ENCODE measurements at regions not wholly inside any gene's neighbourhood (a gene's known extent, or its start where the extent isn't known, plus 50 kb on each side); places are given as distances from the start of the nearest gene placed in this dataset.
"Not testable (repeated sequence)": the region's sequence is repeated elsewhere in the genome, so short reads cannot be mapped to it uniquely, and the experiment has no call there.

DNA sequence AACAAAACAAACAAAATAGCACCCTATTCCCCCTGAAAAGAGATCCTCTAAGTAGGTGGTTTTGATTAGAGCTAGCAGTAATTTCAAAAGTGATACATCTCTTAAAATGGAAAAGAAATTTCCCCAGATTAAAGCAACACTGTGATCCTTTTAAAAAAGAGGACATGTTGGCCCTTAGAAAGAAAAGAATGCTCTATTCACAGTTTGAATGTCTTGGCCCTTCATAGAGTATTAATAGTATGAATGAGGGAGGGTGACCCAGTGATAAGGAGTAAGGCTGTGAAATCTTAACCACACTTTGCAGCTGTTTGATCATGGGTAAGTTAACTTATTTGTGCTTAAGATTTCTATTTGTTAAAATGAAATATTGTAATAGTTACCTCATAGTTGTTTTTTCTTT lies 467.7 kb upstream of the MEF2C start:
- no peak overlapping the region for H3K4me3 Mint-ChIP-seq (ENCODE audit: low read depth)
- H3K4me1 Mint-ChIP-seq (ENCODE audit: low read depth) = peaks cover 9% of the 10 kb centered on the region
- no peaks in the 10 kb centered on the region for H3K27me3 Mint-ChIP-seq (ENCODE audit: low read depth)
- H3K9me3 Mint-ChIP-seq = no peaks in the 10 kb centered on the region
- intact Hi-C loops (cut with micrococcal nuclease) = no loop called here
- H3K27ac Mint-ChIP-seq = no peak overlapping the region
- DNase-seq (ENCODE audit: low spot score) = no peak
- H3K36me3 Mint-ChIP-seq (ENCODE audit: low read depth) = no peaks in the 10 kb centered on the region

DNA sequence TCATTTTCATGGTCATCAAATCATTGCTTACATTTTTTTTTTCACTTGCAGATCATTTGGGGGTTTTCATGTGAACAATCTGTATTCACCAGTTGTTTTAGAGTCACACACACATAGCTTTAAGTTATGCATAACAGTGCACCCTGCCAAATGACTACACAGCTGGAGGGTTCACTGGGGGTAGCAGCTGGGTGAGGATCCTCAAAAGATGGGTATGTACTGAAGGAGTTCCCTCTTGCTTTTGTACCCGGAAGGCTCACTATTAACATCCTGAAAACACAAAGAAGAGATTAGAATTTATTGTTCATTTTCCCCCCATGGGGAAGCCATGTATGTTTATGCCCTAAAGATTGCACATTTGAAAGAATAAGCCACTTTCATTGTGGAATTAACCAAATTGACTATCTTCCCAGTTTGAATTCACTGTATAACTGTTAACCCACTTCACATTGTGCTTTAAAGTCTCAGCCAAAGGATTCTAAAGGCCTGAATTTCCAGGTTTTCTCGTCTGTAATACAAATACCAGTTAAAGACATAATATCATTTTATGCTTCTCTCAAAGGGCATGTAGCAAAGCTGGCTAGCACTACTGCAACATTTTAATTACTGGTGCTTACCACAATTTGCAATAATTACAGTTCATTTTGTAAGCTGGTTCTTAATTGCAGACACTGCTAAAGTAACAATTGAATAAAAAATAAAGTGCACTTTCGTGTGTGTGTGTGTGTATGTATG lies 466.4 kb upstream of the MEF2C start:
- Mint-ChIP-seq H3K9me3 (no peaks in the 10 kb centered on the region), H3K4me1 (ENCODE audit: low read depth) (peaks cover 9% of the 10 kb centered on the region), H3K27me3 (ENCODE audit: low read depth) (no peaks in the 10 kb centered on the region), H3K27ac (no peak overlapping the region), H3K36me3 (ENCODE audit: low read depth) (no peaks in the 10 kb centered on the region), H3K4me3 (ENCODE audit: low read depth) (no peak overlapping the region)
- intact Hi-C loops (cut with micrococcal nuclease) = no loop called here
- DNase-seq (ENCODE audit: low spot score) = no peak

DNA sequence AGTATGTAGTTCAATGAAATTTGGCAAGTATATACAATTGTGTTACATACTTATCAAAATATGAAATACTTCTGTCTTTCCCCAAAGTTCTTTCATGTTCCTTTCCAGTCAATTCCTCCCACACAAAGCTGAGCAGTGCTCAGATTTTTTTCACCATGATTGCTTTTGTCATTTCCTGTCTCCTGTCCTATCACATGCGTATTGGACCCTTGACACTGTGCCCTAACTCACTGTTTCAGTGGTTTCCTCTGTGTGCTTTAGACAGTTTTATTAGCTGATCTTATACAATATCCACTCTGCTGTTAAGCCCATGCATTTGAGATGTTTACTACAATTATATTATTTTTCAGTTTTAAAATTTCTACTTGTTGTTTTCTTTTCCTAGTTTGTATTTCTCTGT lies 463.6 kb upstream of the MEF2C start:
- Mint-ChIP-seq H3K4me3 (ENCODE audit: low read depth) (no peak overlapping the region), H3K27ac (no peak overlapping the region), H3K9me3 (no peaks in the 10 kb centered on the region), H3K36me3 (ENCODE audit: low read depth) (no peaks in the 10 kb centered on the region), H3K27me3 (ENCODE audit: low read depth) (no peaks in the 10 kb centered on the region), H3K4me1 (ENCODE audit: low read depth) (peaks cover 4% of the 10 kb centered on the region)
- DNase-seq (ENCODE audit: low spot score) = no peak
- intact Hi-C loops (cut with micrococcal nuclease) = no loop called here

DNA sequence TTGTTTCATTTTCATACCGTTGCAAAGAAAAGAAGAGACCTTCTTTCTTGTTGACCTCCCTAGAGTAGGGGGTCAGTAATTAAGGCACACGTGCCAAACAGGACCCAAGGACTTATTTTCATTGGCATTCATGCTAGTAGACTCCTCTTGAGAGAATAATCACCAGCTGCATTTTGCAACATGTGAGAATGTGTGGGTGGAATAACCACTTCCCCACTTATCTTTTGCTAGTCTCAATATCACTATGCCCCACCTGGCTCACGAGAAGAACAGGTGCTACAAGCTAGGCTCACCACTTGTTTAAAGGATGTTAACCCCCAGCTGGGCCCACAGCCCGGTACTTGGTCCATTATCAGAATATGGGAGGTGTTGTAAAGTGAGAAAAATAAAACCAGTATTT lies 460.7 kb upstream of the MEF2C start:
- Mint-ChIP-seq H3K27me3 (ENCODE audit: low read depth) (no peaks in the 10 kb centered on the region), H3K4me1 (ENCODE audit: low read depth) (peaks cover 4% of the 10 kb centered on the region), H3K4me3 (ENCODE audit: low read depth) (no peak overlapping the region), H3K36me3 (ENCODE audit: low read depth) (no peaks in the 10 kb centered on the region), H3K27ac (no peak overlapping the region), H3K9me3 (no peaks in the 10 kb centered on the region)
- DNase-seq (ENCODE audit: low spot score) = no peak
- intact Hi-C loops (cut with micrococcal nuclease) = loop anchor here (2.0 kb wide), 1 partner anchor 29 kb away; no protein-coding TSS in a partner anchor

DNA sequence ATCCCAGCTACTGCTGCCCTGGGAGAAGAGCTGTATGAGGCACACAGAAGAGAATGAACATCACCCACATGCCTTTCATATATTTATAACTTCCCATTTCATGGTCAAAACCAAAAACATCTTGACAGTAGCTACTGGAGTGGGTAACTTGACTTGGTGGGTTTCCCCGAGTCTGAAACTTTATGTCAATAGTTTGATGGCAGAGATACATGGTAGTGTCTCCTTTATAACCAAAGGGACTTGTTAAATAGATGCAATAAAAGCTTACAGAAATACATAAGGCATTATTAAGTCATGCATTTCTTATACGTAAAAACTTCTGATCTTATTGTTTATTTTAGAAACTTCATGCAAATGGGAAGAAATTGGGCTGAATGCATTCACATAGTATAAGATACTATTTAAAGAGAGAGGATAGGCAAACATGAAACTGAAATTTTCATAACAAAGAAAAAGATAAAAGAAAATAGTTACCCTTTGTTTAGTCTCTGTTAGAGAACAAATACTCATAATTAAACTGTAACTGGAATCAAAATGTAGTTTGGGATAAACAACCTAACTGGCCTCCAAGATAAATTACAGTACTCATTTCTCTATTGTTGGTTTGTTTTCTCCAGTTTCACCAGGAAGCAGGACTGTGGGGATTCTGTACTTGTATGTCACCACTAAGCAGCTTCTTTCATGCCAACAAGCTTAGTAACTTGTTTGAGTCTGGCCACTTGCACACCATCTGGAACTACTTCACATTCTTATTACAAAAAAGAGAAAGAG lies 459.3 kb upstream of the MEF2C start:
- Mint-ChIP-seq H3K9me3 (no peaks in the 10 kb centered on the region), H3K27ac (no peak overlapping the region), H3K4me3 (ENCODE audit: low read depth) (no peak overlapping the region), H3K36me3 (ENCODE audit: low read depth) (no peaks in the 10 kb centered on the region), H3K27me3 (ENCODE audit: low read depth) (peaks cover 2% of the 10 kb centered on the region), H3K4me1 (ENCODE audit: low read depth) (peaks cover 4% of the 10 kb centered on the region)
- DNase-seq (ENCODE audit: low spot score) = no peak
- intact Hi-C loops (cut with micrococcal nuclease) = loop anchor here (2.0 kb wide), 1 partner anchor 27 kb away; no protein-coding TSS in a partner anchor

DNA sequence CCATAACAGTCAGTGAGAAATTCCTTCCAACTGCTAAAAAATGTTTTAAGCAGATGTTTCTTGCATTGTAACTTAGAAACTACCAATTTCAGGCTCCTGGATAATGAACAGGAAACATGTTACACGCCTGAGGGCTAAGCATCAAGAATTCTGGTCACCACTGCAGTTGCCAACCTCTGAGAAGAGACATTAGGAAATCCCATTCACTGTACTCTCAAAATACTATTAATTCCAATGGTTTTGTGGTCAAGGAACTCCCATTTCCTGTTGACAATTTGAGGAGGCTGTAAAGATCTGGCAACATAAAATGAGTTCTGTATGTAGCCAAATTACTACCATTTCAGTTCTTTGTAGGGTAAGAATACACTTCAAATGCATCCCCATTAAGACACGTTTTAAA lies 456.0 kb upstream of the MEF2C start:
- Mint-ChIP-seq H3K27me3 (ENCODE audit: low read depth) (peaks cover 2% of the 10 kb centered on the region), H3K27ac (no peak overlapping the region), H3K4me1 (ENCODE audit: low read depth) (peaks cover 2% of the 10 kb centered on the region), H3K36me3 (ENCODE audit: low read depth) (no peaks in the 10 kb centered on the region), H3K9me3 (no peaks in the 10 kb centered on the region), H3K4me3 (ENCODE audit: low read depth) (no peak overlapping the region)
- intact Hi-C loops (cut with micrococcal nuclease) = no loop called here
- DNase-seq (ENCODE audit: low spot score) = no peak

DNA sequence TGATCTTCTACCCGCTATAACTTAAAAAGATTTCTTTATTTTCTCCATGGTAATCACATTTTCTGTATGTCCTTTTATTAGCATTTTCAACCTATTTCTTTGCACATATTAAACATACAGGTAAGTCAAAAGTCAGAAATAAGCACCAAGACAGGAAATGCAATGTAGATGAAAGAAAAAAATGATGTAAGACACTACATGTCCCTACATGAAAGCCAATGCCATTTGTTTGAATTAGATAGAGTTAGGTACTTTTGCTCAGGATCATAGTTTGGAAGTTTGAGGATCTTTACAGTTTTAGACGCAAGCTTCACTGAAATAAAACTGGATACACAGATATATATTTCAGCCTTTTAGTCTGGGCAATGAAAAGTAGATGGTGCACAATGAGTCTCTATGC lies 453.1 kb upstream of the MEF2C start:
- DNase-seq (ENCODE audit: low spot score) = no peak
- intact Hi-C loops (cut with micrococcal nuclease) = no loop called here
- Mint-ChIP-seq H3K4me3 (ENCODE audit: low read depth) (no peak overlapping the region), H3K27me3 (ENCODE audit: low read depth) (peaks cover 2% of the 10 kb centered on the region), H3K36me3 (ENCODE audit: low read depth) (no peaks in the 10 kb centered on the region), H3K9me3 (no peaks in the 10 kb centered on the region), H3K27ac (no peak overlapping the region), H3K4me1 (ENCODE audit: low read depth) (no peaks in the 10 kb centered on the region)

DNA sequence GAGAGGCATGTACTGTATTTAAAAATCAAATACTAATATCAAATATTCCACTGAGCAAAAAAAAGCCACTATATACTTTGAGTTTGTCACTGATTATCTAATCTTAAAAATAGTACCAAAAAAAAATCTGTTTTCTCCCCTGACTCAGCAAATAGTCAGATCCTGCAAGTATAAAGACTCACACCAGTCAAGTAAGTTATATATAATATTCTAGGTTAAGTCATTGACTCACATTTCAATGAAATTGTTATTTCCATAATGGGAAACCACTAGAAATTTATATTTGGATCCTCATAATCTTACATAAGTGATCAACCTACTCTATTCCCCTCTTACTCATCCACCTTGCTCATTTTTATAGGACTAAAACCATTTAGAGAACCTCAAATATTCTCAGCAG lies 447.2 kb upstream of the MEF2C start:
- Mint-ChIP-seq H3K27ac (no peak overlapping the region), H3K9me3 (peaks cover 4% of the 10 kb centered on the region), H3K36me3 (ENCODE audit: low read depth) (no peaks in the 10 kb centered on the region), H3K4me3 (ENCODE audit: low read depth) (no peak overlapping the region), H3K4me1 (ENCODE audit: low read depth) (peaks cover under 1% of the 10 kb centered on the region), H3K27me3 (ENCODE audit: low read depth) (no peaks in the 10 kb centered on the region)
- intact Hi-C loops (cut with micrococcal nuclease) = no loop called here
- DNase-seq (ENCODE audit: low spot score) = no peak

DNA sequence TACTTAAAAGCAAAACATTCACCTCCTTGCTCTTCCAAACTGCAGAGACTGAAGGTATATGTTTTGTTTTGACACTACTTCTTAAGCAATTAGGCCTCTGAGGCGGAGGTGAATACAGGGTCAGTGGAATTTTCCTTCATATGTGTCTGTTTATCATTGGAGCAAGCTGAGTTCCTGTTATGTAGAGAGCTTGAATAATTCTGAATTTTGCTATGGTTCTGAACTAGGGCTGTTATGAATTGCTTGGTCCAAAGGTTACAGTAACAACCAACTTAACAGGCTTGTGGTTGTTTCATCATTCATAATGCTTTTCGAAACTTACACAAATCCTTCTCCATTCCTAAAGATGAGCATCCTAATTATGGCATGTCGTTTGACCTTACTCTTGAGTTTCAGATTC lies 444.6 kb upstream of the MEF2C start:
- no peak overlapping the region for H3K4me3 Mint-ChIP-seq (ENCODE audit: low read depth)
- no peaks in the 10 kb centered on the region for H3K36me3 Mint-ChIP-seq (ENCODE audit: low read depth)
- DNase-seq (ENCODE audit: low spot score) = no peak
- no peaks in the 10 kb centered on the region for H3K27me3 Mint-ChIP-seq (ENCODE audit: low read depth)
- no peak overlapping the region for H3K27ac Mint-ChIP-seq
- intact Hi-C loops (cut with micrococcal nuclease) = no loop called here
- peaks cover 4% of the 10 kb centered on the region for H3K9me3 Mint-ChIP-seq
- peaks cover 4% of the 10 kb centered on the region for H3K4me1 Mint-ChIP-seq (ENCODE audit: low read depth)

DNA sequence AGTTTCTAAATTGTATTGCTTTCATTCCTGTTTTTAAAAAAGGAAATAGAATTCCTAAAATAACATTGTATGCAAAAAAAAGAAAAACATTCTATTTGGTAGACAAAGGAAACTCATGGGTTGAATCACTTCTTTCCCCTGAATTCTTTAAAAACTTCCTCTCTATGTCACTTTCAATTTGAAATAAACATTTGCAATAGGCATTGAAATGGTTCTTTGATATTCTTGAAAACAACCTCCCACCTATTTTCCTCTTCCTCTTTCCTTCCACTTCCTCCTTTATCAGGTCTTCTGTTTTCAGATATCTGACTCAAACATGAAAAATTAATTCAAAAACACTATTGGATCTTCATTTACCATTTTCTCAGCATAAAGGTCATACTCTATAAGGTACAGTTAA lies 442.0 kb upstream of the MEF2C start:
- Mint-ChIP-seq H3K27me3 (ENCODE audit: low read depth) (no peaks in the 10 kb centered on the region), H3K27ac (no peak overlapping the region), H3K4me1 (ENCODE audit: low read depth) (peaks cover 10% of the 10 kb centered on the region), H3K9me3 (peaks cover 4% of the 10 kb centered on the region), H3K36me3 (ENCODE audit: low read depth) (no peaks in the 10 kb centered on the region), H3K4me3 (ENCODE audit: low read depth) (no peak overlapping the region)
- no peak for DNase-seq (ENCODE audit: low spot score)
- intact Hi-C loops (cut with micrococcal nuclease) = no loop called here

DNA sequence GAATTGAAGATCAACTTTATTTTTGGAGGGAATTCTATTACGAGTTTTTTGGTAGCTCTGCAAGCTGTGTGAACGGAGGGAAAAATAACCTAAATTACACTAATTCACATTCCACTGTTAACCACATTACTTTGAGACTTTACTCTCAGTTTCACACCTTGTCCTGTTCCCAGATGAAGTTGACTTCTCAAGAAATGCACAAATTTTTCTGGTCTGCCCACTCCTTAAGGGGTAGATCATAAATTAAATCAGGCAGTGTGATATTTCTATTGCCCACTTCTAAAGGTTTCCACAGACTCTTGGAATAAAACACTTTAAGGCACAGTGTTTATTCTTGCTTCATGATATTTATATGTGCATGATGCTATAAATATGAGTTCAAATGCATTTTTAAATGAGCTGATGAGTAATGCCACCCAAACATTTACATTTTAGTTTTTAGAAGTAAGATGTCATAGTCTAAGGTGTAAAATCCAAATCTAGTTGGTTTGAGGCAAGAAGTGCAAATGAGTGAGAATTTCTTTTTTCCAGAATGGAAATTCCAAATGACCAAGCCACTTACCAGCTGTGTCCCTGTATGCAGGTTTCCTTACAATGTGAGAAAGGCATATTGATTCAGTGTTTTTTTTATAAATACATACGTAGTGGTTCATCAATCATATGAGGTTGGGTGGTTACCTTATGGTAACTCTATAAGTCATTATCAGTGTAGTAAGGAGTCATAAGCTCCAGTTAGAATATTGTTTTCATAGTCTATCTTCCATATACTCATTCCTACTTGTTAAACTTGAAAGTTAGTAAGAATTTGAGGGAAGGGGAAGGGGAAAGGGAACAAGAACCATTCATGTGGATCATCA lies 437.7 kb upstream of the MEF2C start:
- Mint-ChIP-seq H3K27ac (peak overlapping the region; percentile 22), H3K4me3 (ENCODE audit: low read depth) (no peak overlapping the region), H3K9me3 (peaks cover 12% of the 10 kb centered on the region), H3K36me3 (ENCODE audit: low read depth) (no peaks in the 10 kb centered on the region), H3K4me1 (ENCODE audit: low read depth) (peaks cover 10% of the 10 kb centered on the region), H3K27me3 (ENCODE audit: low read depth) (no peaks in the 10 kb centered on the region)
- intact Hi-C loops (cut with micrococcal nuclease) = no loop called here
- DNase-seq (ENCODE audit: low spot score) = no peak

DNA sequence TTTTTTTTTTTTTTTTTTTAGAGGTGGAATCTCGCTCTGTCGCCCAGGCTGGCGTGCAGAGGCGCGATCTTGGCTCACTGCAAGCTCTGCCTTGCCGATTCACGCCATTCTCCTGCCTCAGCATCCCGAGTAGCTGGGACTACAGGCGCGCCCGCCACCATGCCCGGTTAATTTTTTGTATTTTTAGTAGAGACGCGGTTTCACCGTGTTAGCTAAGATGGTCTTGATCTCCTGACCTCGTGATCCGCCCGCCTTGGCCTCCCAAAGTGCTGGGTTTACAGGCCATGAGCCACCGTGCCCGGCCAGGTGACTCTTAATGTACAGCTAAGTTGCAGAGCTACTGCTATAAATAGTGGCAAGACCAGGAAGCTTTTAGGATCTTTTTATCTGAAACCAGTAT lies 434.9 kb upstream of the MEF2C start:
- H3K36me3 Mint-ChIP-seq (ENCODE audit: low read depth); H3K27me3 Mint-ChIP-seq (ENCODE audit: low read depth); DNase-seq (ENCODE audit: low spot score); intact Hi-C loops (cut with micrococcal nuclease); H3K4me3 Mint-ChIP-seq (ENCODE audit: low read depth); H3K27ac Mint-ChIP-seq: not testable (repeated sequence)
- Mint-ChIP-seq H3K9me3 (peaks cover 12% of the 10 kb centered on the region), H3K4me1 (ENCODE audit: low read depth) (peaks cover 26% of the 10 kb centered on the region)

All from activated T-helper 2 cell treated with anti-CD3 and anti-CD28 coated beads, Interferon-gamma antibody, Interleukin-2, Interleukin-4, amounts not matched to agents 10 μg/mL and 5 μg/mL and 100 μg/mL, durations not matched to agents 14 hours and 24 hours and 36 hours (primary cell).